Fibroblast of skin of abdomen (primary cell): ENCODE measurements at regions not wholly inside any gene's neighbourhood (a gene's known extent, or its start where the extent isn't known, plus 50 kb on each side); places are given as distances from the start of the nearest gene placed in this dataset.
"Not testable (repeated sequence)": the region's sequence is repeated elsewhere in the genome, so short reads cannot be mapped to it uniquely, and the experiment has no call there.

Experiments used
- DNase-seq: peaks from one replicate; pipeline ENCODE4 v3.0.0-alpha.2; 2013

GRCh38 chr2:215740071-215740470 is 273.3 kb downstream of the MREG start:
- no peak for DNase-seq

GRCh38 chr2:215738351-215738750 is 275.0 kb downstream of the MREG start:
- no peak for DNase-seq

GRCh38 chr2:215737477-215737876 is 275.9 kb downstream of the MREG start:
- DNase-seq = no peak

GRCh38 chr2:215736653-215737290 is 276.6 kb downstream of the MREG start:
- peak; percentile 53 for DNase-seq

GRCh38 chr2:215731108-215731658 is 282.2 kb downstream of the MREG start:
- no peak for DNase-seq

- no peak for DNase-seq
Observed at GRCh38 chr2:215729985-215730620, 283.2 kb downstream of the MREG start.

GRCh38 chr2:215728504-215729065 is 284.8 kb downstream of the MREG start:
- peak; percentile 95 for DNase-seq

- peak; percentile 74 for DNase-seq
Observed at GRCh38 chr2:215727507-215728503, 285.5 kb downstream of the MREG start.

- no peak for DNase-seq
Observed at GRCh38 chr2:215726070-215726469, 287.3 kb downstream of the MREG start.

- no peak for DNase-seq
Observed at GRCh38 chr2:215724146-215724545, 288.3 kb upstream of the FN1 start.

- DNase-seq = no peak
Observed at GRCh38 chr2:215723631-215724011, 287.8 kb upstream of the FN1 start.

GRCh38 chr2:215722986-215723630 is 287.2 kb upstream of the FN1 start:
- no peak for DNase-seq

- DNase-seq = no peak
Observed at GRCh38 chr2:215722125-215722524, 286.3 kb upstream of the FN1 start.

GRCh38 chr2:215721515-215721914 is 285.6 kb upstream of the FN1 start:
- not testable (repeated sequence) for DNase-seq

- no peak for DNase-seq
Observed at GRCh38 chr2:215718890-215719289, 283.0 kb upstream of the FN1 start.

- DNase-seq = no peak
Observed at GRCh38 chr2:215718436-215718835, 282.6 kb upstream of the FN1 start.

GRCh38 chr2:215717501-215718381 is 281.9 kb upstream of the FN1 start:
- peak; percentile 60 for DNase-seq

- no peak for DNase-seq
Observed at GRCh38 chr2:215716956-215717355, 281.1 kb upstream of the FN1 start.

GRCh38 chr2:215712871-215713790 is 277.3 kb upstream of the FN1 start:
- peak; percentile 93 for DNase-seq
